SK-N-SH (cell line): ENCODE measurements at regions not wholly inside any gene's neighbourhood (a gene's known extent, or its start where the extent isn't known, plus 50 kb on each side); places are given as distances from the start of the nearest gene placed in this dataset.

Source experiments
- CTCF ChIA-PET: fragments of 300-600, 350-600 bp; formaldehyde crosslinking; extraction: SDS; loops from one replicate; lab custom pipeline; 2021; lab: Yijun Ruan, JAX
- POLR2A ChIA-PET: fragments of 350-600 bp; sonication (Branson Sonifier 250); formaldehyde crosslinking; extraction: SDS; loops from one replicate; lab custom pipeline; 2020; ENCODE audit warnings: antibody characterized with exemption, inconsistent platforms; lab: Yijun Ruan, JAX
- DNase-seq: peaks from one replicate; pipeline ENCODE4 v3.0.0; 2012
- H2AFZ ChIP-seq: fragments of 200-600 bp; sonication (generic); 2 replicates; pipeline ENCODE4 v1.8.1; 2016; ENCODE audit warnings: antibody characterized with exemption, mild to moderate bottlenecking, low read depth
- H3F3A ChIP-seq: fragments of 200-600 bp; sonication (generic); replicated peaks from 2 replicates; pipeline ENCODE3; 2016; ENCODE audit warnings: antibody characterized with exemption, mild to moderate bottlenecking; ENCODE audit not compliant: insufficient read depth
- H3K27ac ChIP-seq, 2 experiments: fragments of 200-500 bp in 1 of 2; fragments of 200-600 bp in 1 of 2; sonication (Bioruptor generic) in 1 of 2; sonication (generic), shearing (Covaris generic) in 1 of 2; 2 replicates each; pipeline versions ENCODE4 v1.5.1 to v1.6.1; 2014 to 2016; ENCODE audit warnings: low read depth in 2 of 2, inconsistent platforms in 1 of 2, low read length in 1 of 2, mild to moderate bottlenecking in 1 of 2, mixed read lengths in 1 of 2
- H3K27me3 ChIP-seq: fragments of 200-600 bp; sonication (generic), shearing (Covaris generic); 2 replicates; pipeline ENCODE4 v1.6.1; 2016; ENCODE audit warnings: mixed run types; ENCODE audit not compliant: insufficient read depth
- H3K36me3 ChIP-seq, 2 experiments: fragments of 200-500 bp in 1 of 2; fragments of 200-600 bp in 1 of 2; sonication (Bioruptor generic) in 1 of 2; sonication (generic) in 1 of 2; replicated peaks in 1 of 2; 2 replicates each; pipeline versions ENCODE3 to v1.5.1; 2014 to 2016; ENCODE audit warnings: low read length in 1 of 2, mild to moderate bottlenecking in 1 of 2; ENCODE audit not compliant: insufficient read depth in 2 of 2, control insufficient read depth in 1 of 2
- H3K4me1 ChIP-seq, 2 experiments: fragments of 200-500 bp in 1 of 2; fragments of 200-600 bp in 1 of 2; sonication (Bioruptor generic) in 1 of 2; sonication (generic), shearing (Covaris generic) in 1 of 2; 2 replicates each; pipeline versions ENCODE4 v1.5.1 to v1.6.1; 2014 to 2016; ENCODE audit warnings: low read depth in 1 of 2, low read length in 1 of 2, mixed run types in 1 of 2; ENCODE audit not compliant: insufficient read depth in 2 of 2, control insufficient read depth in 1 of 2
- H3K4me2 ChIP-seq: fragments of 200-600 bp; sonication (generic), shearing (Covaris generic); 2 replicates; pipeline ENCODE4 v1.6.1; 2017; ENCODE audit warnings: mixed run types
- H3K4me3 ChIP-seq, 2 experiments: fragments of 200-500 bp in 1 of 2; fragments of 200-600 bp in 1 of 2; sonication (Bioruptor generic) in 1 of 2; sonication (generic), shearing (Covaris generic) in 1 of 2; 2 replicates each; pipeline versions ENCODE4 v1.5.1 to v1.8.1; 2014 to 2016; ENCODE audit warnings: low read depth in 2 of 2, inconsistent platforms in 1 of 2, low read length in 1 of 2, mild to moderate bottlenecking in 1 of 2, mixed read lengths in 1 of 2, moderate library complexity in 1 of 2
- H3K79me2 ChIP-seq: fragments of 200-600 bp; sonication (generic); 2 replicates; pipeline ENCODE4 v1.8.1; 2017; ENCODE audit warnings: mild to moderate bottlenecking; ENCODE audit not compliant: insufficient read depth
- H3K9ac ChIP-seq: fragments of 200-600 bp; sonication (generic); 2 replicates; pipeline ENCODE4 v1.6.1; 2017; ENCODE audit warnings: mixed run types
- H3K9me2 ChIP-seq: fragments of 200-600 bp; sonication (generic); 2 replicates; pipeline ENCODE4 v1.6.1; 2017; ENCODE audit warnings: mixed run types
- H3K9me3 ChIP-seq: fragments of 200-600 bp; sonication (generic); 2 replicates; pipeline ENCODE4 v1.6.1; 2017; ENCODE audit warnings: mixed run types, mild to moderate bottlenecking, moderate library complexity
- H4K20me1 ChIP-seq: fragments of 200-600 bp; sonication (generic); 2 replicates; pipeline ENCODE4 v1.6.1; 2017; ENCODE audit warnings: mild to moderate bottlenecking, mixed run types; ENCODE audit not compliant: insufficient read depth
- ELF1 ChIP-seq: IDR thresholded peaks from 2 replicates; pipeline ENCODE4 v1.4.0; 2012
- EP300 ChIP-seq, 2 experiments: IDR thresholded peaks; 2 replicates each; pipeline versions ENCODE4 v1.4.0 to v1.6.1; 2012; ENCODE audit warnings: borderline replicate concordance in 1 of 2, low read depth in 1 of 2, low read length in 1 of 2
- EZH2phosphoT487 ChIP-seq: fragments of 200-600 bp; sonication (generic); IDR thresholded peaks from 2 replicates; pipeline ENCODE4 v1.6.1; 2017; ENCODE audit warnings: low read depth, mixed run types, mild to moderate bottlenecking, antibody characterized with exemption, moderate library complexity, borderline replicate concordance
- FOSL2 ChIP-seq: IDR thresholded peaks from 2 replicates; pipeline ENCODE4 v1.4.0; 2012; ENCODE audit warnings: low read depth, mild to moderate bottlenecking, moderate library complexity, borderline replicate concordance
- GATA2 ChIP-seq: sonication (generic); formaldehyde crosslinking; IDR thresholded peaks from 2 replicates; pipeline ENCODE4 v1.5.0; 2020; ENCODE audit warnings: mild to moderate bottlenecking, missing genetic modification reagents
- JUND ChIP-seq: IDR thresholded peaks from 2 replicates; pipeline ENCODE4 v1.4.0; 2012
- NRF1 ChIP-seq: IDR thresholded peaks from 2 replicates; pipeline ENCODE4 v1.6.1; 2012; ENCODE audit warnings: low read depth, mild to moderate bottlenecking, low read length
- POLR2AphosphoS5 ChIP-seq: IDR thresholded peaks from 2 replicates; pipeline ENCODE4 v1.6.1; 2012; ENCODE audit warnings: low read depth, low read length
- RAD21 ChIP-seq: IDR thresholded peaks from 2 replicates; pipeline ENCODE4 v1.6.1; 2012; ENCODE audit warnings: mild to moderate bottlenecking, low read length
- RFX5 ChIP-seq: IDR thresholded peaks from 2 replicates; pipeline ENCODE4 v1.6.1; 2012; ENCODE audit warnings: mild to moderate bottlenecking, improper control_type of control experiment, low read length
- RXRA ChIP-seq: IDR thresholded peaks from 2 replicates; pipeline ENCODE4 v1.4.0; 2012; ENCODE audit warnings: low read depth, mild to moderate bottlenecking, borderline replicate concordance
- SMC3 ChIP-seq: IDR thresholded peaks from 2 replicates; pipeline ENCODE4 v1.6.1; 2012; ENCODE audit warnings: low read depth, low read length, improper control_type of control experiment
- TEAD4 ChIP-seq: IDR thresholded peaks from 2 replicates; pipeline ENCODE4 v1.4.0; 2012; ENCODE audit warnings: mild to moderate bottlenecking, borderline replicate concordance; ENCODE audit not compliant: insufficient read depth
- WGBS: methylation state at CpG from one replicate; pipeline ENCODE4 v1.1.6; 2017; ENCODE audit warnings: low lambda C conversion rate; 5-methylcytosine and 5-hydroxymethylcytosine counted together
- TF ChIP-seq, protein P1 (sequence below): IDR thresholded peaks from 2 replicates; pipeline ENCODE4 v1.4.0; 2012; ENCODE audit warnings: low read depth, borderline replicate concordance
- TF ChIP-seq, protein P2 (sequence below): fragments of 150-350 bp; IDR thresholded peaks from 2 replicates; pipeline ENCODE4 v1.6.1; 2016; ENCODE audit warnings: mild to moderate bottlenecking, low read depth, low read length
- TF ChIP-seq, protein P3 (sequence below): fragments of 150-350 bp; IDR thresholded peaks from 2 replicates; pipeline ENCODE4 v1.6.1; 2017; ENCODE audit warnings: antibody characterized with exemption, low read length, low read depth, borderline replicate concordance
- TF ChIP-seq, protein P4 (sequence below): fragments of 200-600 bp; sonication (generic); IDR thresholded peaks from 2 replicates; pipeline ENCODE4 v1.6.1; 2017; ENCODE audit warnings: antibody characterized with exemption, mild to moderate bottlenecking, moderate library complexity

DNA sequence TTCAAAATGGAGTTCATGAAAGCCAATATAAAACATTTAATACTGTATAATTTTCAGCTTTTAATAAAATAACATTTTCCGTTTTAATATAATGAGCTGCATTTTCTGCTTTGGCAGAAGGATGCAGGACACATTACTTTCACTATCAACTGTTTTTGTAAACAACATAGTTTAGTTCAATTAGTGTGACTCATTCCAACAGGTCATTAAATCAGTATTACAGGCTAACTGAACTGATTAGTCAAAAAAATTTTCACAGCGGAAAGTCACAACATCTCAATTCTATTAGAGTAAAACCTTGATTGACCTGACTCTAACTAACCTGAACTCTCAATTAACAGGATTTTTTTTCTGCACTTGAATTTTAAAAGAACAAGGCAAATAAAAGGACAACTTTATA is 151.2 kb upstream of the AMOT start:
- Histone ChIP-seq H3K27me3 (peaks cover 10% of the 10 kb centered on the region; the same call in 1 of the 2 replicates), H3K4me2 (no peak overlapping the region), H3K36me3 (no peaks in the 10 kb centered on the region), H3K9ac (no peak overlapping the region), H3K4me3 (no peak overlapping the region), H3K4me1 (no peaks in the 10 kb centered on the region), H3K79me2 (no peaks in the 10 kb centered on the region), H4K20me1 (no peaks in the 10 kb centered on the region), H3K9me2 (no peaks in the 10 kb centered on the region), H3K9me3 (no peaks in the 10 kb centered on the region), H2AFZ (no peak overlapping the region), H3F3A (no peaks in the 10 kb centered on the region), H3K27ac (no peak overlapping the region)
- ChIA-PET CTCF (no interaction called here), POLR2A (no interaction called here)
- DNase-seq = no peak
- TF ChIP-seq TEAD4 (no peak), GATA2 (no peak), EZH2phosphoT487 (no peak), EP300 (IDR thresholded peaks at IDR 0.05; ENCODE audit: borderline replicate concordance in 1 of 2, low read depth in 1 of 2, low read length in 1 of 2) (no peak), RXRA (no peak), FOSL2 (no peak), ELF1 (no peak), POLR2AphosphoS5 (no peak), SMC3 (no peak), RAD21 (no peak), JUND (no peak), RFX5 (no peak), NRF1 (no peak)
- TF ChIP-seq, protein P1, sequence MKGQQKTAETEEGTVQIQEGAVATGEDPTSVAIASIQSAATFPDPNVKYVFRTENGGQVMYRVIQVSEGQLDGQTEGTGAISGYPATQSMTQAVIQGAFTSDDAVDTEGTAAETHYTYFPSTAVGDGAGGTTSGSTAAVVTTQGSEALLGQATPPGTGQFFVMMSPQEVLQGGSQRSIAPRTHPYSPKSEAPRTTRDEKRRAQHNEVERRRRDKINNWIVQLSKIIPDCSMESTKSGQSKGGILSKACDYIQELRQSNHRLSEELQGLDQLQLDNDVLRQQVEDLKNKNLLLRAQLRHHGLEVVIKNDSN = no peak
- TF ChIP-seq, protein P2, sequence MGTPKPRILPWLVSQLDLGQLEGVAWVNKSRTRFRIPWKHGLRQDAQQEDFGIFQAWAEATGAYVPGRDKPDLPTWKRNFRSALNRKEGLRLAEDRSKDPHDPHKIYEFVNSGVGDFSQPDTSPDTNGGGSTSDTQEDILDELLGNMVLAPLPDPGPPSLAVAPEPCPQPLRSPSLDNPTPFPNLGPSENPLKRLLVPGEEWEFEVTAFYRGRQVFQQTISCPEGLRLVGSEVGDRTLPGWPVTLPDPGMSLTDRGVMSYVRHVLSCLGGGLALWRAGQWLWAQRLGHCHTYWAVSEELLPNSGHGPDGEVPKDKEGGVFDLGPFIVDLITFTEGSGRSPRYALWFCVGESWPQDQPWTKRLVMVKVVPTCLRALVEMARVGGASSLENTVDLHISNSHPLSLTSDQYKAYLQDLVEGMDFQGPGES = no peak
- TF ChIP-seq, protein P3, sequence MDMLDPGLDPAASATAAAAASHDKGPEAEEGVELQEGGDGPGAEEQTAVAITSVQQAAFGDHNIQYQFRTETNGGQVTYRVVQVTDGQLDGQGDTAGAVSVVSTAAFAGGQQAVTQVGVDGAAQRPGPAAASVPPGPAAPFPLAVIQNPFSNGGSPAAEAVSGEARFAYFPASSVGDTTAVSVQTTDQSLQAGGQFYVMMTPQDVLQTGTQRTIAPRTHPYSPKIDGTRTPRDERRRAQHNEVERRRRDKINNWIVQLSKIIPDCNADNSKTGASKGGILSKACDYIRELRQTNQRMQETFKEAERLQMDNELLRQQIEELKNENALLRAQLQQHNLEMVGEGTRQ = no peak
- TF ChIP-seq, protein P4, sequence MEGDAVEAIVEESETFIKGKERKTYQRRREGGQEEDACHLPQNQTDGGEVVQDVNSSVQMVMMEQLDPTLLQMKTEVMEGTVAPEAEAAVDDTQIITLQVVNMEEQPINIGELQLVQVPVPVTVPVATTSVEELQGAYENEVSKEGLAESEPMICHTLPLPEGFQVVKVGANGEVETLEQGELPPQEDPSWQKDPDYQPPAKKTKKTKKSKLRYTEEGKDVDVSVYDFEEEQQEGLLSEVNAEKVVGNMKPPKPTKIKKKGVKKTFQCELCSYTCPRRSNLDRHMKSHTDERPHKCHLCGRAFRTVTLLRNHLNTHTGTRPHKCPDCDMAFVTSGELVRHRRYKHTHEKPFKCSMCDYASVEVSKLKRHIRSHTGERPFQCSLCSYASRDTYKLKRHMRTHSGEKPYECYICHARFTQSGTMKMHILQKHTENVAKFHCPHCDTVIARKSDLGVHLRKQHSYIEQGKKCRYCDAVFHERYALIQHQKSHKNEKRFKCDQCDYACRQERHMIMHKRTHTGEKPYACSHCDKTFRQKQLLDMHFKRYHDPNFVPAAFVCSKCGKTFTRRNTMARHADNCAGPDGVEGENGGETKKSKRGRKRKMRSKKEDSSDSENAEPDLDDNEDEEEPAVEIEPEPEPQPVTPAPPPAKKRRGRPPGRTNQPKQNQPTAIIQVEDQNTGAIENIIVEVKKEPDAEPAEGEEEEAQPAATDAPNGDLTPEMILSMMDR = no peak
- 54% methylated on average over 2 of the region's 2 CpGs for WGBS
